Type B pancreatic cell (in vitro differentiated cells): ENCODE measurements at regions not wholly inside any gene's neighbourhood (a gene's known extent, or its start where the extent isn't known, plus 50 kb on each side); places are given as distances from the start of the nearest gene placed in this dataset.

ENCODE experiments used
- DNase-seq: peaks from one replicate; pipeline ENCODE4 v3.0.0; 2021; ENCODE audit warnings: mixed read lengths; ENCODE audit not compliant: unreplicated experiment; ENCODE audit errors: extremely low spot score
- H3K27ac Mint-ChIP-seq: 2 replicates; pipeline ENCODE4 v1.8.0; 2021; ENCODE audit warnings: mild to moderate bottlenecking, mixed read lengths
- H3K27me3 Mint-ChIP-seq: 2 replicates; pipeline ENCODE4 v1.8.0; 2021; ENCODE audit warnings: mixed read lengths
- H3K36me3 Mint-ChIP-seq: 2 replicates; pipeline ENCODE4 v1.8.0; 2021; ENCODE audit warnings: mixed read lengths
- H3K4me1 Mint-ChIP-seq: one replicate; pipeline ENCODE4 v1.8.0; 2021; ENCODE audit warnings: mixed read lengths; ENCODE audit not compliant: unreplicated experiment
- H3K4me3 Mint-ChIP-seq: 2 replicates; pipeline ENCODE4 v1.8.0; 2021; ENCODE audit warnings: mild to moderate bottlenecking, mixed read lengths
- H3K9me3 Mint-ChIP-seq: 2 replicates; pipeline ENCODE4 v1.8.0; 2021; ENCODE audit warnings: mixed read lengths
- TF ChIP-seq, protein P1 (sequence below): fragments of 200-600 bp; sonication (generic); conservative IDR thresholded peaks from 2 replicates; pipeline ENCODE4 v1.5.0; 2021; ENCODE audit warnings: antibody characterized with exemption, mild to moderate bottlenecking

DNA sequence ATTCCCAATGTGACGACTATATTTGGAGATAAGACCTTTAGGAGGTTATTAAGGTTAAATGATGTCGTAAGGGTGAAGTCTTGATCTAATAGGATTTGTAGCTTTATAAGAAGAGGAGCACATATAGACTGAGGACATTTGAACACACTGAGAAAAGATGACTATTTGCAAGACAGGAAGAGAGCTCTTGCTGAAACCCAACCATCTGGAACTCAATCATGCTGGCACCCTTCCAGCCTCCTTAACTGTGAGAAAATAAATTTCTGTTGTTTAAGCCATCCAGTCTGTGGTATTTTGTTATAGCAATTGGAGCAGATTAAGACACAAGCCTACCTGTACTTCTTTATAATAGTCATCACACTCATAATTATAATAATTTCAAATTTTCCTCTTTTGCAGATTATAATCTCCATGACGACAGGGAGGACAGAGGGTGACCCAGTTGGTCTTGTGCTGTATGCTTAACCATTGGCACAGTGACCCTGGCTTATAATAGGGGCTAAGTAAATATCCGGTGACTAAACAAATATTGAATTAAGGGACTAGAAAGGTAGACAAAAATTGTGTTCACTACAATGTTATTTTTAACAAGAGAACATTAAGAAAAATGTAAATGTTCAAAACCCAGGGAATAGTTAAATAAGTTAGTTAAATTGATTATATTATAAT lies 206.4 kb upstream of the HDDC2 start:
- DNase-seq: no peak
- H3K4me3 Mint-ChIP-seq: no peak overlapping the region

DNA sequence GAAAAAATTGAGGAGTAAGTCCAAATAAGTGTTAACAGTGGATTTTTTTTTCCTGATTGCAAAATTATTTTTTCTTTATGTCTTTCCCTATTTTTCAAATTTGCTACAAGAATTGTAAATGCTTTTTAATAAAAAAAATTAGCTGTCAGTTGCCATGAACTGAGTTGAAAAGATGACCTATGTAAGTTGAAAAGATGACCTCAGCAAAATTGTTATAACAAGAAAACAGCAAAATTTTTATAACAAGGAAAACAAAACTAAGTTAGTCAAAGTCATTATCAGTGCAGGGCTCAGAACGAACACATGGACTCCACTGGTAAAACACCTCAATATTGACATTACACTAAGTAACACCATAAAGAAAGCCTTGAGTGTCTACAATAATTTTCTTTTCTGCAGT lies 207.0 kb upstream of the HDDC2 start:
- no peak for DNase-seq
- Mint-ChIP-seq H3K27ac (no peak overlapping the region), H3K4me3 (no peak overlapping the region), H3K9me3 (peaks cover 13% of the 10 kb centered on the region), H3K4me1 (peaks cover 10% of the 10 kb centered on the region), H3K27me3 (no peaks in the 10 kb centered on the region), H3K36me3 (no peaks in the 10 kb centered on the region)
- TF ChIP-seq, protein P1, sequence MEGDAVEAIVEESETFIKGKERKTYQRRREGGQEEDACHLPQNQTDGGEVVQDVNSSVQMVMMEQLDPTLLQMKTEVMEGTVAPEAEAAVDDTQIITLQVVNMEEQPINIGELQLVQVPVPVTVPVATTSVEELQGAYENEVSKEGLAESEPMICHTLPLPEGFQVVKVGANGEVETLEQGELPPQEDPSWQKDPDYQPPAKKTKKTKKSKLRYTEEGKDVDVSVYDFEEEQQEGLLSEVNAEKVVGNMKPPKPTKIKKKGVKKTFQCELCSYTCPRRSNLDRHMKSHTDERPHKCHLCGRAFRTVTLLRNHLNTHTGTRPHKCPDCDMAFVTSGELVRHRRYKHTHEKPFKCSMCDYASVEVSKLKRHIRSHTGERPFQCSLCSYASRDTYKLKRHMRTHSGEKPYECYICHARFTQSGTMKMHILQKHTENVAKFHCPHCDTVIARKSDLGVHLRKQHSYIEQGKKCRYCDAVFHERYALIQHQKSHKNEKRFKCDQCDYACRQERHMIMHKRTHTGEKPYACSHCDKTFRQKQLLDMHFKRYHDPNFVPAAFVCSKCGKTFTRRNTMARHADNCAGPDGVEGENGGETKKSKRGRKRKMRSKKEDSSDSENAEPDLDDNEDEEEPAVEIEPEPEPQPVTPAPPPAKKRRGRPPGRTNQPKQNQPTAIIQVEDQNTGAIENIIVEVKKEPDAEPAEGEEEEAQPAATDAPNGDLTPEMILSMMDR: no peak

More for the DNA sequence above, 206.4 kb upstream of the HDDC2 start:
- Mint-ChIP-seq H3K27me3 (no peaks in the 10 kb centered on the region), H3K36me3 (no peaks in the 10 kb centered on the region), H3K27ac (no peak overlapping the region), H3K9me3 (peaks cover 13% of the 10 kb centered on the region), H3K4me1 (peaks cover 11% of the 10 kb centered on the region)
- TF ChIP-seq, protein P1: no peak

DNA sequence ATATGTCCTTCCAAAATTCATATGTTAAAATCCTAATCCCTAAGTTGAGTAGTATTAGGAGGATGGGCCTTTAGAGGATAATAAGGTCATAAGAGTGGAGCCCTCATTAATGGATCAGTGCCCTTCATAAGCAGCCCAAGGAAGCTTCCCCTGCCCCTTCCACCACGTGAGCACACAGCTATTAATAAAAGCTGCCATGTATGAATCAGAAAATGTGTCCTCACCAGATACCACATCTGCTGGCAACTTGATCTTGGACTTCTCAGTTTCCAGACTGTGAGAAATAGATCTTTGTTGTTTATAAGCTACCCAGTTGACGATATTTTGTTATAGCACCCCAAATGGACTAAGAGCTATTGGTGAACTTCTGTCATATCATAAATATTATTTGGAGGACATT lies 207.7 kb upstream of the HDDC2 start:
- TF ChIP-seq, protein P1: no peak
- no peaks in the 10 kb centered on the region for H3K27me3 Mint-ChIP-seq
- no peaks in the 10 kb centered on the region for H3K36me3 Mint-ChIP-seq
- H3K27ac Mint-ChIP-seq: no peak overlapping the region
- no peak for DNase-seq
- peaks cover 13% of the 10 kb centered on the region for H3K9me3 Mint-ChIP-seq
- H3K4me1 Mint-ChIP-seq: peaks cover 10% of the 10 kb centered on the region
- no peak overlapping the region for H3K4me3 Mint-ChIP-seq

GRCh38 chr6:125510405-125510804 lies 208.6 kb upstream of the HDDC2 start:
- DNase-seq: no peak
- Mint-ChIP-seq H3K4me3 (no peak overlapping the region), H3K27me3 (no peaks in the 10 kb centered on the region), H3K9me3 (peaks cover 15% of the 10 kb centered on the region), H3K36me3 (no peaks in the 10 kb centered on the region), H3K27ac (no peak overlapping the region), H3K4me1 (peaks cover 10% of the 10 kb centered on the region)
- TF ChIP-seq, protein P1: no peak

DNA sequence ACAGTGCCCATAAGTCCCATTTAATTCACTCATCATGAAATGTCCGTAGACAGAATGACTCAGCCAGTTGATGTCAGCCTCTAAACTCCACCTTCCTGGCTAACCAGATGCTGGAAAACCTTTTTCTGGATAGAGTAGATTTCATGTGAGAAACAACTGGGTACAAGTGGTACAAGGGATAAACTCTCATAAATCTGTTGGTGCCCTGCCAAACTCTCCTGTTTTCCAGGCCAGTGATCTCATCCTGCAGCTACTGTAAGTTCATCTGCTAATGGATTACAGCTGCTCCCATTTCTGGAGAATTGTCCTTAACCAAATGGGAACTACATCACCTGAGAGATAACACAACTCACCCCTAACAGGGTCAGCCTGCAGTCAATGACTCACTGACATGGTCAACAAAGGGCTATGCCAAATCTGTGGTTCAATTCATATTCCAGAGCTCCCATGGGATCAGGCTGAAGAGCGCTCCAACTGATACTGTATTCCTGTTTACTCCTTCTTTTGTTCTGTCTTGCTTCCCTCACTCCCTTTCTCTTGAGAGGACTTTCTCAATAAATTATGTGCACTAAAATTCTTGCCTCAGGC lies 210.1 kb upstream of the HDDC2 start:
- Mint-ChIP-seq H3K27me3 (no peaks in the 10 kb centered on the region), H3K4me3 (no peak overlapping the region), H3K27ac (no peak overlapping the region), H3K9me3 (peaks cover 11% of the 10 kb centered on the region), H3K36me3 (no peaks in the 10 kb centered on the region), H3K4me1 (peaks cover 10% of the 10 kb centered on the region)
- DNase-seq: no peak
- TF ChIP-seq, protein P1: no peak
